Gastrocnemius medialis (tissue), 4 donors: ENCODE measurements at regions not wholly inside any gene's neighbourhood (a gene's known extent, or its start where the extent isn't known, plus 50 kb on each side); places are given as distances from the start of the nearest gene placed in this dataset.

Source experiments
- POLR2A ChIP-seq, 2 donors: fragments of 450-650 bp; IDR thresholded peaks; one replicate each; pipeline ENCODE4 v1.6.1; 2017; ENCODE audit warnings: antibody characterized with exemption in 2 of 2, mild to moderate bottlenecking in 2 of 2, moderate library complexity in 2 of 2
- TF ChIP-seq, protein P1 (sequence below), 5 experiments: fragments of 450-650 bp in 3 of 5; fragments of 200-600 bp in 2 of 5; sonication (generic) in 2 of 5; IDR thresholded peaks in 4 of 5; conservative IDR thresholded peaks in 1 of 5; 1 replicate in 4 of 5; 2 replicates in 1 of 5; pipeline ENCODE4 v1.5.1; 2016 to 2019; ENCODE audit warnings: antibody characterized with exemption in 5 of 5, mild to moderate bottlenecking in 3 of 5, moderate library complexity in 3 of 5

DNA sequence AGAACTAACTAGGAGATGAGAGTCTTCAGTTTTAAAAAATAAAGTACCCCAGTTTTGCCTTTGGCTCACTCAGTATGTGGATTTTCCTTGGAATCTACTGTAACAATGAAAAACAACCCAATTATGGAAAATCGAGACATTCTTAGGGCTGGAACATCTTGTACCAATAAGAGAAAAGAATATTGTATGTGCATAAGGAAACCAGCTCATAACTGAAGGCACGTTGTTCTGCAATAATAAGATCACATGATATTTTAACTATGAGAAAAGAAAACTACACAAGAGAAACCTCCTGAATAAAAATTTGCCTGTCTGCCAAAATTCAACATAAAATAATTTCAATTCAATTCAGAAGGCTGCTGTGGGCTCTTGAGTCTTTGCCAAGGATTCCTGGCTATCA lies 261.8 kb upstream of the EDNRA start:
- TF ChIP-seq, protein P1, sequence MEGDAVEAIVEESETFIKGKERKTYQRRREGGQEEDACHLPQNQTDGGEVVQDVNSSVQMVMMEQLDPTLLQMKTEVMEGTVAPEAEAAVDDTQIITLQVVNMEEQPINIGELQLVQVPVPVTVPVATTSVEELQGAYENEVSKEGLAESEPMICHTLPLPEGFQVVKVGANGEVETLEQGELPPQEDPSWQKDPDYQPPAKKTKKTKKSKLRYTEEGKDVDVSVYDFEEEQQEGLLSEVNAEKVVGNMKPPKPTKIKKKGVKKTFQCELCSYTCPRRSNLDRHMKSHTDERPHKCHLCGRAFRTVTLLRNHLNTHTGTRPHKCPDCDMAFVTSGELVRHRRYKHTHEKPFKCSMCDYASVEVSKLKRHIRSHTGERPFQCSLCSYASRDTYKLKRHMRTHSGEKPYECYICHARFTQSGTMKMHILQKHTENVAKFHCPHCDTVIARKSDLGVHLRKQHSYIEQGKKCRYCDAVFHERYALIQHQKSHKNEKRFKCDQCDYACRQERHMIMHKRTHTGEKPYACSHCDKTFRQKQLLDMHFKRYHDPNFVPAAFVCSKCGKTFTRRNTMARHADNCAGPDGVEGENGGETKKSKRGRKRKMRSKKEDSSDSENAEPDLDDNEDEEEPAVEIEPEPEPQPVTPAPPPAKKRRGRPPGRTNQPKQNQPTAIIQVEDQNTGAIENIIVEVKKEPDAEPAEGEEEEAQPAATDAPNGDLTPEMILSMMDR (IDR thresholded peaks at IDR 0.05 in 4 of 5, conservative IDR thresholded peaks at IDR 0.05 in 1 of 5) = no peak
- TF ChIP-seq POLR2A (IDR thresholded peaks at IDR 0.05) = no peak
